Psoas muscle (tissue), 7 donors: ENCODE measurements at regions not wholly inside any gene's neighbourhood (a gene's known extent, or its start where the extent isn't known, plus 50 kb on each side); places are given as distances from the start of the nearest gene placed in this dataset.

Source experiments
- ATAC-seq, 4 donors: fragments of 200-7000 bp; cut with Tn5 transposase; one replicate each; pipeline ENCODE4 v1.9.1; 2020; ENCODE audit warnings: moderate library complexity in 3 of 4, mild to moderate bottlenecking in 2 of 4
- DNase-seq, 2 donors: peaks; one replicate each; pipeline ENCODE4 v3.0.0-alpha.2; 2020
- H3K27ac ChIP-seq: fragments of 200-600 bp; one replicate; pipeline ENCODE4 v1.8.0; 2022
- H3K27me3 ChIP-seq, 3 donors: fragments of 200-600 bp in 1 of 3; one replicate each; pipeline versions ENCODE4 v1.6.1 to v1.8.0; 2013 to 2022; ENCODE audit warnings: low read length in 2 of 3, mild to moderate bottlenecking in 2 of 3, moderate library complexity in 1 of 3; ENCODE audit not compliant: insufficient read depth in 3 of 3
- H3K36me3 ChIP-seq, 2 donors: fragments of 200-600 bp in 1 of 2; one replicate each; pipeline versions ENCODE4 v1.6.1 to v1.8.0; 2013 to 2022; ENCODE audit warnings: low read depth in 1 of 2, mild to moderate bottlenecking in 1 of 2, moderate library complexity in 1 of 2; ENCODE audit not compliant: insufficient read depth in 1 of 2
- H3K4me1 ChIP-seq: fragments of 200-600 bp; one replicate; pipeline ENCODE4 v1.8.0; 2022
- H3K4me3 ChIP-seq: fragments of 200-600 bp; one replicate; pipeline ENCODE4 v1.8.0; 2022; ENCODE audit warnings: mild to moderate bottlenecking
- H3K9me3 ChIP-seq: fragments of 200-600 bp; one replicate; pipeline ENCODE4 v1.8.0; 2022
- CTCF ChIP-seq: fragments of 200-600 bp; IDR thresholded peaks from one replicate; pipeline ENCODE4 v1.8.0; 2022; ENCODE audit warnings: antibody characterized with exemption
- WGBS, 3 donors: extraction: QIAGEN DNeasy Blood & Tissue Kit; methylation state at CpG; one replicate each; pipeline versions ENCODE4 v1.1.6 to v1.1.7; 2013; 5-methylcytosine and 5-hydroxymethylcytosine counted together
- intact Hi-C, 2 donors: fragments of 100-400 bp; cut with DNase I; formaldehyde crosslinking; loops; one replicate each; pipeline versions ENCODE4 v1.11.0 to v1.14.2; 2022
- donor health status: healthy with polysubstance abuse.
- donor health status: DM: no; HTN: no; CAD: no; lungs with moderate emphysema.
- donor health status: Bipolar disorder and iron deficiency.
- donor health status: healthy.
- donor health status: DM: yes; HTN: yes; CAD: no.
- donor health status: DM: no; HTN: no; CAD: no.
- donor health status: DM: yes; HTN: yes; CAD: no.

GRCh38 chr21:34305605-34306604, 57.9 kb upstream of the KCNE2 start:
- Histone ChIP-seq H3K4me1 (no peaks in the 10 kb centered on the region), H3K27ac (no peak overlapping the region), H3K36me3 (no peaks in the 10 kb centered on the region), H3K9me3 (no peaks in the 10 kb centered on the region), H3K4me3 (no peak overlapping the region), H3K27me3 (no peaks in the 10 kb centered on the region)
- intact Hi-C loops: no loop called here
- 75 to 81% (median 75%) methylated on average over 14 of the region's 14 CpGs for WGBS, 3 donors
- ATAC-seq: no peak
- no peak for TF ChIP-seq CTCF
- no peak for DNase-seq

- no peak for DNase-seq
- no peak for ATAC-seq
- no peaks in the 10 kb centered on the region for H3K4me1 ChIP-seq
- no peaks in the 10 kb centered on the region for H3K36me3 ChIP-seq
- 83 to 92% (median 85%) methylated on average over 5 of the region's 5 CpGs for WGBS, 3 donors
- no peaks in the 10 kb centered on the region for H3K27me3 ChIP-seq
- no peak overlapping the region for H3K27ac ChIP-seq
- intact Hi-C loops: no loop called here
- H3K4me3 ChIP-seq: no peak overlapping the region
- H3K9me3 ChIP-seq: no peaks in the 10 kb centered on the region
- TF ChIP-seq CTCF: no peak
Observed at GRCh38 chr21:34307991-34308532, 55.7 kb upstream of the KCNE2 start.

- peak in 1 of 2 donors; percentile 58 for DNase-seq
- ATAC-seq: peak in 1 of 4 donors; percentile 59
- Histone ChIP-seq H3K27me3 (no peaks in the 10 kb centered on the region), H3K36me3 (no peaks in the 10 kb centered on the region), H3K9me3 (no peaks in the 10 kb centered on the region), H3K4me3 (no peak overlapping the region), H3K4me1 (no peaks in the 10 kb centered on the region), H3K27ac (no peak overlapping the region)
- TF ChIP-seq CTCF: no peak
- intact Hi-C loops: loop anchor here in 1 of 2 donors (10.0 kb wide), 1 partner anchor 377 kb away; no protein-coding TSS in a partner anchor
- WGBS, 3 donors: 63 to 73% (median 67%) methylated on average over 12 of the region's 12 CpGs
Observed at GRCh38 chr21:34311561-34312330, 52.1 kb upstream of the KCNE2 start.

GRCh38 chr21:34313116-34313515, 50.7 kb upstream of the KCNE2 start:
- Histone ChIP-seq H3K27me3 (no peaks in the 10 kb centered on the region), H3K9me3 (no peaks in the 10 kb centered on the region), H3K36me3 (no peaks in the 10 kb centered on the region), H3K4me1 (no peaks in the 10 kb centered on the region), H3K4me3 (no peak overlapping the region), H3K27ac (no peak overlapping the region)
- DNase-seq (no peak), ATAC-seq (no peak)
- intact Hi-C loops: loop anchor here in 1 of 2 donors (10.0 kb wide), 1 partner anchor 378 kb away; no protein-coding TSS in a partner anchor
- WGBS, 3 donors: 50 to 55% (median 53%) methylated on average over 1 of the region's 1 CpG
- no peak for TF ChIP-seq CTCF
